ENCODE measurements at regions not wholly inside any gene's neighbourhood (a gene's known extent, or its start where the extent isn't known, plus 50 kb on each side); places are given as distances from the start of the nearest gene placed in this dataset.

GRCh38 chr1:54460351-54460750, 54.2 kb upstream of the SSBP3 start:
- no peak for DNase-seq (ENCODE audit: low read depth)
- H3K4me3 ChIP-seq (ENCODE audit: low read depth, low read length): no peak overlapping the region
- no peak for TF ChIP-seq CTCF (IDR thresholded peaks at IDR 0.05; ENCODE audit: insufficient read depth, low read depth, low read length)

- TF ChIP-seq CTCF (IDR thresholded peaks at IDR 0.05; ENCODE audit: insufficient read depth, low read depth, low read length): no peak
- DNase-seq (ENCODE audit: low read depth): no peak
- no peak overlapping the region for H3K4me3 ChIP-seq (ENCODE audit: low read depth, low read length)
Measured at GRCh38 chr1:54459726-54460191, 53.6 kb upstream of the SSBP3 start.

GRCh38 chr1:54459140-54459539, 52.9 kb upstream of the SSBP3 start:
- TF ChIP-seq CTCF (IDR thresholded peaks at IDR 0.05; ENCODE audit: insufficient read depth, low read depth, low read length): no peak
- H3K4me3 ChIP-seq (ENCODE audit: low read depth, low read length): no peak overlapping the region
- DNase-seq (ENCODE audit: low read depth): no peak

- H3K4me3 ChIP-seq (ENCODE audit: low read depth, low read length): no peak overlapping the region
- no peak for DNase-seq (ENCODE audit: low read depth)
- no peak for TF ChIP-seq CTCF (IDR thresholded peaks at IDR 0.05; ENCODE audit: insufficient read depth, low read depth, low read length)
Measured at GRCh38 chr1:54456921-54457529, 50.8 kb upstream of the SSBP3 start.

GRCh38 chr1:54456361-54456760, 50.2 kb upstream of the SSBP3 start:
- no peak for TF ChIP-seq CTCF (IDR thresholded peaks at IDR 0.05; ENCODE audit: insufficient read depth, low read depth, low read length)
- DNase-seq (ENCODE audit: low read depth): no peak
- no peak overlapping the region for H3K4me3 ChIP-seq (ENCODE audit: low read depth, low read length)

Measured in fibroblast of villous mesenchyme (primary cell).